Keratinocyte (primary cell): ENCODE measurements at regions not wholly inside any gene's neighbourhood (a gene's known extent, or its start where the extent isn't known, plus 50 kb on each side); places are given as distances from the start of the nearest gene placed in this dataset.

ENCODE experiments used
- DNase-seq: peaks from one replicate; pipeline ENCODE4 v3.0.0-alpha.2; 2011; ENCODE audit warnings: low read depth, missing footprints, low spot score
- FAIRE-seq: peaks from 2 replicates; lab custom pipeline; 2011; peaks lifted over from hg19 to GRCh38; lab: Jason Lieb, UNC
- H2AFZ ChIP-seq: 2 replicates; pipeline ENCODE4 v1.6.0; 2012; ENCODE audit warnings: low read length, control low read depth, inconsistent platforms; ENCODE audit not compliant: control insufficient read depth
- H3K27ac ChIP-seq: 2 replicates; pipeline ENCODE4 v1.5.1; 2011; ENCODE audit warnings: low read length; ENCODE audit not compliant: control insufficient read depth, insufficient read depth
- H3K27me3 ChIP-seq: 3 replicates; pipeline ENCODE4 v1.6.0; 2011; ENCODE audit warnings: low read length; ENCODE audit not compliant: control insufficient read depth, insufficient read depth; ENCODE audit errors: extremely low read depth
- H3K36me3 ChIP-seq, 2 experiments: 2 replicates in 1 of 2; 3 replicates in 1 of 2; pipeline ENCODE4 v1.5.1; 2011; ENCODE audit warnings: low read length in 2 of 2, mild to moderate bottlenecking in 1 of 2; ENCODE audit not compliant: control insufficient read depth in 2 of 2, insufficient read depth in 2 of 2; ENCODE audit errors: extremely low read depth in 1 of 2
- H3K4me1 ChIP-seq: 3 replicates; pipeline ENCODE4 v1.5.1; 2011; ENCODE audit warnings: low read length; ENCODE audit not compliant: control insufficient read depth, insufficient read depth; ENCODE audit errors: extremely low read depth
- H3K4me2 ChIP-seq: 3 replicates; pipeline ENCODE4 v1.6.0; 2011; ENCODE audit warnings: low read depth, low read length; ENCODE audit not compliant: control insufficient read depth, insufficient read depth; ENCODE audit errors: extremely low read depth
- H3K4me3 ChIP-seq, 3 experiments: fragments of 200-600 bp in 1 of 3; sonication (generic) in 1 of 3; 2 replicates in 2 of 3; 3 replicates in 1 of 3; pipeline ENCODE4 v1.5.1; 2011 to 2016; ENCODE audit warnings: low read length in 3 of 3, mild to moderate bottlenecking in 3 of 3, control low read depth in 2 of 3, inconsistent platforms in 1 of 3, low read depth in 1 of 3, mixed read lengths in 1 of 3, mixed run types in 1 of 3, moderate library complexity in 1 of 3; ENCODE audit not compliant: control insufficient read depth in 2 of 3, insufficient read depth in 2 of 3; ENCODE audit errors: extremely low read depth in 1 of 3
- H3K79me2 ChIP-seq: 2 replicates; pipeline ENCODE4 v1.6.0; 2012; ENCODE audit warnings: low read length; ENCODE audit not compliant: control insufficient read depth, insufficient read depth
- H3K9ac ChIP-seq: 3 replicates; pipeline ENCODE4 v1.6.0; 2011; ENCODE audit warnings: low read length; ENCODE audit not compliant: control insufficient read depth, insufficient read depth; ENCODE audit errors: extremely low read depth
- H3K9me1 ChIP-seq: 3 replicates; pipeline ENCODE4 v1.6.0; 2011; ENCODE audit warnings: low read length; ENCODE audit not compliant: control insufficient read depth, insufficient read depth; ENCODE audit errors: extremely low read depth
- H3K9me3 ChIP-seq: 2 replicates; pipeline ENCODE4 v1.5.1; 2012; ENCODE audit warnings: low read depth, low read length; ENCODE audit not compliant: control insufficient read depth
- H4K20me1 ChIP-seq: 3 replicates; pipeline ENCODE4 v1.6.0; 2011; ENCODE audit warnings: low read length; ENCODE audit not compliant: control insufficient read depth, insufficient read depth; ENCODE audit errors: extremely low read depth
- EZH2 ChIP-seq: IDR thresholded peaks from one replicate; pipeline ENCODE4 v1.6.1; 2012; ENCODE audit warnings: inconsistent platforms, mild to moderate bottlenecking, low read length, moderate library complexity
- dilution Hi-C: fragments of 300-500 bp; cut with MboI; formaldehyde crosslinking; loops from one replicate; pipeline ENCODE4 v1.7.0; 2020; ENCODE audit warnings: low sequenced_read_pairs; ENCODE audit not compliant: extremely low pct_ligation_motif_present
- TF ChIP-seq, protein P1 (sequence below), 3 experiments: IDR thresholded peaks in 1 of 3; conservative IDR thresholded peaks in 1 of 3; optimal IDR thresholded peaks in 1 of 3; 2 replicates in 2 of 3; 3 replicates in 1 of 3; pipeline versions ENCODE3 to v1.5.1; 2011; ENCODE audit warnings: low read length in 3 of 3, mild to moderate bottlenecking in 3 of 3, moderate library complexity in 2 of 3, control low read depth in 1 of 3, inconsistent platforms in 1 of 3; ENCODE audit not compliant: insufficient read depth in 2 of 3; ENCODE audit errors: extremely low read depth in 1 of 3

DNA sequence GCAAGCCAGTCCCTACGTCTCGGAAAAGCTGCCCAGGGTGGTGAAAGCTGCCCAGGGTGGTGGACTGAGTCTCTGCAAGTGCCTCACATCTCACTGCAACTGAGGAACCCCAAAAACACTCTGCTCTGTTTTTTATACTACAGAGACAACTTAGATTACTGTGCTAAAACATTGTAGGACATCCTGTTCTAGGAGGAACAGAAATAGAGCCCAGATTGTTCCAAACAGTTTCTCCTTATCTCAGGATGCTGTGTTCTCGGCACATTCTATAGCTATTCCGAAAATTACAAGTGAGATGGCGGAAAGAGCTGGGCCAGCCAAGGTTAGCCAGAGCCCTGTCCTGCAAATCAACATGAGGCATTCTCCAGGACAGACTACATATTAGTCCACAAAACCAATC is 138.7 kb downstream of the LRIG3 start:
- dilution Hi-C loops, result no loop called here
- Histone ChIP-seq H3K27me3 (no peaks in the 10 kb centered on the region), H3K4me3 (no peak overlapping the region), H3K9ac (no peak overlapping the region), H2AFZ (no peak overlapping the region), H3K4me2 (no peak overlapping the region), H3K36me3 (no peaks in the 10 kb centered on the region), H3K27ac (no peak overlapping the region), H3K9me1 (no peaks in the 10 kb centered on the region), H4K20me1 (no peaks in the 10 kb centered on the region), H3K9me3 (no peaks in the 10 kb centered on the region), H3K79me2 (no peaks in the 10 kb centered on the region), H3K4me1 (no peaks in the 10 kb centered on the region)
- FAIRE-seq, result no peak
- DNase-seq, result no peak
- TF ChIP-seq, protein P1, sequence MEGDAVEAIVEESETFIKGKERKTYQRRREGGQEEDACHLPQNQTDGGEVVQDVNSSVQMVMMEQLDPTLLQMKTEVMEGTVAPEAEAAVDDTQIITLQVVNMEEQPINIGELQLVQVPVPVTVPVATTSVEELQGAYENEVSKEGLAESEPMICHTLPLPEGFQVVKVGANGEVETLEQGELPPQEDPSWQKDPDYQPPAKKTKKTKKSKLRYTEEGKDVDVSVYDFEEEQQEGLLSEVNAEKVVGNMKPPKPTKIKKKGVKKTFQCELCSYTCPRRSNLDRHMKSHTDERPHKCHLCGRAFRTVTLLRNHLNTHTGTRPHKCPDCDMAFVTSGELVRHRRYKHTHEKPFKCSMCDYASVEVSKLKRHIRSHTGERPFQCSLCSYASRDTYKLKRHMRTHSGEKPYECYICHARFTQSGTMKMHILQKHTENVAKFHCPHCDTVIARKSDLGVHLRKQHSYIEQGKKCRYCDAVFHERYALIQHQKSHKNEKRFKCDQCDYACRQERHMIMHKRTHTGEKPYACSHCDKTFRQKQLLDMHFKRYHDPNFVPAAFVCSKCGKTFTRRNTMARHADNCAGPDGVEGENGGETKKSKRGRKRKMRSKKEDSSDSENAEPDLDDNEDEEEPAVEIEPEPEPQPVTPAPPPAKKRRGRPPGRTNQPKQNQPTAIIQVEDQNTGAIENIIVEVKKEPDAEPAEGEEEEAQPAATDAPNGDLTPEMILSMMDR (optimal IDR thresholded peaks at IDR 0.05 in 1 of 3, IDR thresholded peaks at IDR 0.05 in 1 of 3, conservative IDR thresholded peaks at IDR 0.05 in 1 of 3; ENCODE audit: extremely low read depth in 1 of 3, insufficient read depth in 2 of 3, low read length in 3 of 3), result no peak
- TF ChIP-seq EZH2, result no peak

DNA sequence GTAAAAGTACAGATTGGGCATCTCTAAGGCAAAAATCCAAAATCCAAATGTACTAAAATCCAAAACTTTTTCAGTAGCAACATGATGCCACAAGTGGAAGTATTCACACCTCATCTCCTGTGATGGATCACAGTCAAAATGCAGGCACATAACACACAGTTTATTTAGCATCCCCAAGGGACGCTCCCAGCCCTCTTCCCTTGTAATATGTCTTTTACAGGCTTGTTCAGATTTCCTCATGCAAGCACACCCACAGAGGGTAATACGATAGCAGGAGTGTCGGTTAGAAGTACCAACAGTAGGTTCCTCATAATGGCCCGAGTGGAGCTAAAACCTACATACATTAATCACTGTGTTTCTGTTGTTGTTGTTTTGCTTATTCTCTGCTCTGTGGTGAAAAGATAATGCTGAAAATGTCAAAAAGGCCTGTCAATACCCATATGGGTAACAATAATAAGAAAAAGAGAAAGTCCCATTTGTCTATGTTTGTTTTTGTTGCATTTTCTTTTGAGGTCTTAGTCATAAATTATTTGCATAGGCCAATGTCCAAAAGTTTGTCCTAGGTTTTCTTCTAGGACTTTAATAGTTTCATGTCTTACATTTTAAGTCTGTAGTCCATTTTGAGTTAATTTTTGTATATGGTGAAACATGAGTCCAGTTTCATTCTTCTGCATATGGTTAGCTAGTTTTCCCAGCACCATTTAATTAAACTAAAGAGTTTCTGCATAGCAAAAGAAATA is 133.1 kb downstream of the LRIG3 start:
- H3K27ac ChIP-seq, result no peak overlapping the region
- no peak overlapping the region for H2AFZ ChIP-seq
- TF ChIP-seq EZH2, result no peak
- TF ChIP-seq, protein P1 (optimal IDR thresholded peaks at IDR 0.05 in 1 of 3, IDR thresholded peaks at IDR 0.05 in 1 of 3, conservative IDR thresholded peaks at IDR 0.05 in 1 of 3; ENCODE audit: extremely low read depth in 1 of 3, insufficient read depth in 2 of 3, low read length in 3 of 3), result no peak
- no peaks in the 10 kb centered on the region for H3K36me3 ChIP-seq
- no peaks in the 10 kb centered on the region for H3K9me1 ChIP-seq
- no peak overlapping the region for H3K4me3 ChIP-seq
- FAIRE-seq, result no peak
- H3K79me2 ChIP-seq, result no peaks in the 10 kb centered on the region
- DNase-seq, result no peak
- H4K20me1 ChIP-seq, result no peaks in the 10 kb centered on the region
- H3K4me2 ChIP-seq, result no peak overlapping the region
- H3K27me3 ChIP-seq, result no peaks in the 10 kb centered on the region
- no peak overlapping the region for H3K9ac ChIP-seq
- H3K4me1 ChIP-seq, result no peaks in the 10 kb centered on the region
- dilution Hi-C loops, result no loop called here
- no peaks in the 10 kb centered on the region for H3K9me3 ChIP-seq
